ENCODE measurements at regions not wholly inside any gene's neighbourhood (a gene's known extent, or its start where the extent isn't known, plus 50 kb on each side); places are given as distances from the start of the nearest gene placed in this dataset.

- DNase-seq (ENCODE audit: low read depth): no peak
- no peak overlapping the region for H3K4me3 ChIP-seq (ENCODE audit: low read depth, low read length)
- TF ChIP-seq CTCF (conservative IDR thresholded peaks at IDR 0.05; ENCODE audit: low read depth, low read length): peak; percentile 63
These were observed 156.6 kb downstream of the GATB start for GRCh38 chr4:151604238-151604637.

- no peak for TF ChIP-seq CTCF (conservative IDR thresholded peaks at IDR 0.05; ENCODE audit: low read depth, low read length)
- H3K4me3 ChIP-seq (ENCODE audit: low read depth, low read length): no peak overlapping the region
These were observed 155.6 kb downstream of the GATB start for GRCh38 chr4:151605215-151605614.

GRCh38 chr4:151606061-151606460 is 154.7 kb downstream of the GATB start:
- no peak overlapping the region for H3K4me3 ChIP-seq (ENCODE audit: low read depth, low read length)
- DNase-seq (ENCODE audit: low read depth): no peak
- TF ChIP-seq CTCF (conservative IDR thresholded peaks at IDR 0.05; ENCODE audit: low read depth, low read length): no peak

More at GRCh38 chr4:151605215-151605614, 155.6 kb downstream of the GATB start:
- DNase-seq (ENCODE audit: low read depth): no peak

- H3K4me3 ChIP-seq (ENCODE audit: low read depth, low read length): no peak overlapping the region
- TF ChIP-seq CTCF (conservative IDR thresholded peaks at IDR 0.05; ENCODE audit: low read depth, low read length): no peak
- no peak for DNase-seq (ENCODE audit: low read depth)
These were observed 150.6 kb downstream of the GATB start for GRCh38 chr4:151610229-151610628.

- no peak for TF ChIP-seq CTCF (conservative IDR thresholded peaks at IDR 0.05; ENCODE audit: low read depth, low read length)
- no peak for DNase-seq (ENCODE audit: low read depth)
- no peak overlapping the region for H3K4me3 ChIP-seq (ENCODE audit: low read depth, low read length)
These were observed 148.8 kb downstream of the GATB start for GRCh38 chr4:151611960-151612359.

GRCh38 chr4:151613290-151613689 is 147.5 kb downstream of the GATB start:
- no peak for TF ChIP-seq CTCF (conservative IDR thresholded peaks at IDR 0.05; ENCODE audit: low read depth, low read length)
- no peak overlapping the region for H3K4me3 ChIP-seq (ENCODE audit: low read depth, low read length)

GRCh38 chr4:151614561-151614960 is 146.2 kb downstream of the GATB start:
- TF ChIP-seq CTCF (conservative IDR thresholded peaks at IDR 0.05; ENCODE audit: low read depth, low read length): no peak
- no peak overlapping the region for H3K4me3 ChIP-seq (ENCODE audit: low read depth, low read length)
- DNase-seq (ENCODE audit: low read depth): no peak

More at GRCh38 chr4:151613290-151613689, 147.5 kb downstream of the GATB start:
- no peak for DNase-seq (ENCODE audit: low read depth)
